Tibial artery (tissue), 4 donors: ENCODE measurements at regions not wholly inside any gene's neighbourhood (a gene's known extent, or its start where the extent isn't known, plus 50 kb on each side); places are given as distances from the start of the nearest gene placed in this dataset.
"Not testable (repeated sequence)": the region's sequence is repeated elsewhere in the genome, so short reads cannot be mapped to it uniquely, and the experiment has no call there.

Experiments
- DNase-seq, 2 donors: peaks; one replicate each; pipeline ENCODE4 v3.0.0-alpha.2; 2019
- H3K27ac ChIP-seq, 2 donors: fragments of 200-600 bp; sonication (generic) in 1 of 2; 1 replicate in 1 of 2; 2 replicates in 1 of 2; pipeline ENCODE4 v1.5.1; 2018 to 2019; ENCODE audit warnings: mild to moderate bottlenecking in 1 of 2
- H3K27me3 ChIP-seq, 2 donors: fragments of 200-600 bp; sonication (generic) in 1 of 2; one replicate each; pipeline versions ENCODE4 v1.5.1 to v1.6.0; 2016 to 2019
- H3K36me3 ChIP-seq, 3 donors: fragments of 200-600 bp; sonication (generic) in 2 of 3; one replicate each; pipeline ENCODE4 v1.5.1; 2016 to 2019; ENCODE audit warnings: mild to moderate bottlenecking in 2 of 3
- H3K4me1 ChIP-seq, 4 donors: fragments of 200-600 bp; sonication (generic) in 2 of 4; 1 replicate in 3 of 4; 2 replicates in 1 of 4; pipeline ENCODE4 v1.5.1; 2016 to 2019
- H3K4me3 ChIP-seq, 2 donors: fragments of 200-600 bp; sonication (generic) in 1 of 2; 1 replicate in 1 of 2; 2 replicates in 1 of 2; pipeline ENCODE4 v1.5.1; 2018 to 2019; ENCODE audit warnings: mild to moderate bottlenecking in 2 of 2
- H3K9me3 ChIP-seq, 3 donors: fragments of 200-600 bp; sonication (generic) in 1 of 3; one replicate each; pipeline ENCODE4 v1.5.1; 2016 to 2019
- CTCF ChIP-seq, 2 experiments: fragments of 200-600 bp in 1 of 2; fragments of 450-650 bp in 1 of 2; IDR thresholded peaks; one replicate each; pipeline ENCODE4 v1.5.1; 2017 to 2019; ENCODE audit warnings: antibody characterized with exemption in 2 of 2, mild to moderate bottlenecking in 1 of 2, moderate library complexity in 1 of 2
- intact Hi-C: fragments of 100-400 bp; cut with DNase I; formaldehyde crosslinking; loops from one replicate; pipeline ENCODE4 v1.15.0; 2023; ENCODE audit warnings: low total_unique reads

- no peak for TF ChIP-seq CTCF (IDR thresholded peaks at IDR 0.05)
These were observed 50.2 kb upstream of the SNAPC3 start for GRCh38 chr9:15372455-15372854.

GRCh38 chr9:15371448-15371845 is 51.2 kb upstream of the SNAPC3 start:
- intact Hi-C loops = no loop called here
- DNase-seq = no peak
- Histone ChIP-seq H3K36me3 (no peaks in the 10 kb centered on the region), H3K27me3 (no peaks in the 10 kb centered on the region), H3K4me3 (no peak overlapping the region), H3K27ac (no peak overlapping the region), H3K9me3 (no peaks in the 10 kb centered on the region), H3K4me1 (peaks cover 0 to 34% (median 2%) of the 10 kb centered on the region in 4 donors)
- TF ChIP-seq CTCF (IDR thresholded peaks at IDR 0.05) = no peak

More at GRCh38 chr9:15372455-15372854, 50.2 kb upstream of the SNAPC3 start:
- Histone ChIP-seq H3K27ac (peak overlapping the region; percentile 36 to 73), H3K9me3 (no peaks in the 10 kb centered on the region), H3K27me3 (no peaks in the 10 kb centered on the region), H3K4me3 (no peak overlapping the region), H3K4me1 (peaks cover 0 to 38% (median 2%) of the 10 kb centered on the region in 4 donors), H3K36me3 (no peaks in the 10 kb centered on the region)
- no peak for DNase-seq
- intact Hi-C loops = no loop called here

GRCh38 chr9:15370466-15371447 is 51.9 kb upstream of the SNAPC3 start:
- no peak for DNase-seq

GRCh38 chr9:15369871-15370270 is 52.8 kb upstream of the SNAPC3 start:
- intact Hi-C loops = no loop called here
- H3K27me3 ChIP-seq = no peaks in the 10 kb centered on the region
- H3K9me3 ChIP-seq = no peaks in the 10 kb centered on the region
- peaks cover 0 to 34% (median 2%) of the 10 kb centered on the region in 4 donors for H3K4me1 ChIP-seq
- no peak overlapping the region for H3K27ac ChIP-seq
- no peak for TF ChIP-seq CTCF (IDR thresholded peaks at IDR 0.05)
- H3K4me3 ChIP-seq = no peak overlapping the region
- DNase-seq = no peak
- H3K36me3 ChIP-seq = no peaks in the 10 kb centered on the region

More at GRCh38 chr9:15370466-15371447, 51.9 kb upstream of the SNAPC3 start:
- Histone ChIP-seq H3K4me1 (peaks cover 0 to 34% (median 2%) of the 10 kb centered on the region in 4 donors), H3K27ac (no peak overlapping the region), H3K27me3 (no peaks in the 10 kb centered on the region), H3K36me3 (no peaks in the 10 kb centered on the region), H3K9me3 (no peaks in the 10 kb centered on the region), H3K4me3 (no peak overlapping the region)
- intact Hi-C loops = no loop called here
- TF ChIP-seq CTCF (IDR thresholded peaks at IDR 0.05) = no peak

GRCh38 chr9:15369238-15369637 is 53.4 kb upstream of the SNAPC3 start:
- no peaks in the 10 kb centered on the region for H3K9me3 ChIP-seq
- no peaks in the 10 kb centered on the region for H3K36me3 ChIP-seq
- no peak overlapping the region for H3K27ac ChIP-seq
- no peaks in the 10 kb centered on the region for H3K27me3 ChIP-seq
- intact Hi-C loops = no loop called here
- no peak for TF ChIP-seq CTCF (IDR thresholded peaks at IDR 0.05)
- peaks cover 0 to 29% (median 2%) of the 10 kb centered on the region in 4 donors for H3K4me1 ChIP-seq
- no peak overlapping the region for H3K4me3 ChIP-seq
- no peak for DNase-seq

GRCh38 chr9:15364975-15365553 is 57.6 kb upstream of the SNAPC3 start:
- H3K9me3 ChIP-seq, intact Hi-C loops: not testable (repeated sequence)

More at GRCh38 chr9:15364975-15365553, 57.6 kb upstream of the SNAPC3 start:
- not testable (repeated sequence) for H3K27ac ChIP-seq, H3K36me3 ChIP-seq, H3K4me3 ChIP-seq, H3K27me3 ChIP-seq, H3K4me1 ChIP-seq, DNase-seq
